Liver (tissue), 8 donors: ENCODE measurements at regions not wholly inside any gene's neighbourhood (a gene's known extent, or its start where the extent isn't known, plus 50 kb on each side); places are given as distances from the start of the nearest gene placed in this dataset.

ENCODE experiments used
- DNase-seq: peaks from one replicate; pipeline ENCODE4 v3.0.0-alpha.2; 2017; ENCODE audit warnings: low spot score
- H3K27ac ChIP-seq, 2 donors: one replicate each; pipeline ENCODE4 v1.7.0; 2013; ENCODE audit warnings: inconsistent platforms in 2 of 2, low read length in 2 of 2, control low read depth in 1 of 2, low read depth in 1 of 2, mild to moderate bottlenecking in 1 of 2
- H3K27me3 ChIP-seq, 4 donors: one replicate each; pipeline versions ENCODE4 v1.6.1 to v1.7.0; 2013; ENCODE audit warnings: low read length in 3 of 4, inconsistent platforms in 1 of 4, mild to moderate bottlenecking in 1 of 4, moderate library complexity in 1 of 4; ENCODE audit not compliant: control insufficient read depth in 4 of 4, insufficient read depth in 4 of 4
- H3K36me3 ChIP-seq, 4 donors: one replicate each; pipeline versions ENCODE4 v1.6.1 to v1.7.0; 2013; ENCODE audit warnings: low read length in 3 of 4, mild to moderate bottlenecking in 3 of 4, low read depth in 1 of 4, moderate library complexity in 1 of 4; ENCODE audit not compliant: control insufficient read depth in 4 of 4, insufficient read depth in 3 of 4
- H3K4me1 ChIP-seq, 4 donors: one replicate each; pipeline versions ENCODE4 v1.6.1 to v1.7.0; 2013; ENCODE audit warnings: low read length in 3 of 4, mild to moderate bottlenecking in 3 of 4, moderate library complexity in 1 of 4; ENCODE audit not compliant: control insufficient read depth in 4 of 4, insufficient read depth in 4 of 4
- H3K4me3 ChIP-seq, 3 donors: one replicate each; pipeline versions ENCODE4 v1.6.1 to v1.7.0; 2013; ENCODE audit warnings: low read length in 3 of 3, control low read depth in 1 of 3, low read depth in 1 of 3, mild to moderate bottlenecking in 1 of 3
- H3K9ac ChIP-seq, 2 donors: one replicate each; pipeline ENCODE4 v1.7.0; 2013; ENCODE audit warnings: low read length in 2 of 2, mild to moderate bottlenecking in 2 of 2, moderate library complexity in 2 of 2, control low read depth in 1 of 2, low read depth in 1 of 2
- H3K9me3 ChIP-seq, 4 donors: one replicate each; pipeline versions ENCODE4 v1.6.1 to v1.7.0; 2013; ENCODE audit warnings: low read length in 3 of 4; ENCODE audit not compliant: control insufficient read depth in 4 of 4
- ATF3 ChIP-seq: IDR thresholded peaks from 2 replicates; pipeline ENCODE4 v1.6.1; 2016; ENCODE audit warnings: antibody characterized with exemption
- EGR1 ChIP-seq, 2 donors: IDR thresholded peaks; 2 replicates each; pipeline ENCODE4 v1.6.1; 2016 to 2018; ENCODE audit warnings: antibody characterized with exemption in 2 of 2, low read depth in 2 of 2
- FOXA1 ChIP-seq: IDR thresholded peaks from 2 replicates; pipeline ENCODE4 v1.6.1; 2016; ENCODE audit warnings: antibody characterized with exemption
- FOXA2 ChIP-seq: IDR thresholded peaks from 2 replicates; pipeline ENCODE4 v1.6.1; 2016; ENCODE audit warnings: antibody characterized with exemption
- GABPA ChIP-seq, 2 donors: IDR thresholded peaks in 1 of 2; conservative IDR thresholded peaks in 1 of 2; 2 replicates each; pipeline ENCODE4 v1.6.1; 2016; ENCODE audit warnings: antibody characterized with exemption in 2 of 2, mild to moderate bottlenecking in 1 of 2, moderate library complexity in 1 of 2
- HNF4A ChIP-seq, 2 donors: conservative IDR thresholded peaks; 2 replicates each; pipeline ENCODE4 v1.6.1; 2016; ENCODE audit warnings: antibody characterized with exemption in 2 of 2, mild to moderate bottlenecking in 2 of 2
- HNF4G ChIP-seq: IDR thresholded peaks from 2 replicates; pipeline ENCODE4 v1.6.1; 2016; ENCODE audit warnings: antibody characterized with exemption
- JUND ChIP-seq, 2 donors: IDR thresholded peaks; 2 replicates each; pipeline ENCODE4 v1.6.1; 2016; ENCODE audit warnings: antibody characterized with exemption in 2 of 2
- MAX ChIP-seq: IDR thresholded peaks from 2 replicates; pipeline ENCODE4 v1.6.1; 2016; ENCODE audit warnings: antibody characterized with exemption
- NR2F2 ChIP-seq: IDR thresholded peaks from 2 replicates; pipeline ENCODE4 v1.6.1; 2016; ENCODE audit warnings: antibody characterized with exemption
- RAD21 ChIP-seq, 2 donors: IDR thresholded peaks; 2 replicates each; pipeline ENCODE4 v1.6.1; 2016; ENCODE audit warnings: antibody characterized with exemption in 2 of 2, mild to moderate bottlenecking in 2 of 2
- REST ChIP-seq: IDR thresholded peaks from 2 replicates; pipeline ENCODE4 v1.6.1; 2016; ENCODE audit warnings: antibody characterized with exemption, mild to moderate bottlenecking
- RXRA ChIP-seq, 2 donors: IDR thresholded peaks; 2 replicates each; pipeline ENCODE4 v1.6.1; 2017 to 2018; ENCODE audit warnings: antibody characterized with exemption in 2 of 2, mild to moderate bottlenecking in 1 of 2
- SP1 ChIP-seq: IDR thresholded peaks from 2 replicates; pipeline ENCODE4 v1.6.1; 2018; ENCODE audit warnings: antibody characterized with exemption, mild to moderate bottlenecking
- TAF1 ChIP-seq: conservative IDR thresholded peaks from 2 replicates; pipeline ENCODE4 v1.6.1; 2016; ENCODE audit warnings: antibody characterized with exemption, mild to moderate bottlenecking
- YY1 ChIP-seq: IDR thresholded peaks from 2 replicates; pipeline ENCODE4 v1.6.1; 2016; ENCODE audit warnings: antibody characterized with exemption, mild to moderate bottlenecking
- WGBS: extraction: QIAGEN DNeasy Blood & Tissue Kit; methylation state at CpG from one replicate; pipeline ENCODE4 v1.1.7; 2013; 5-methylcytosine and 5-hydroxymethylcytosine counted together
- TF ChIP-seq, protein P1 (sequence below): IDR thresholded peaks from 2 replicates; pipeline ENCODE4 v1.6.1; 2016; ENCODE audit warnings: antibody characterized with exemption
- TF ChIP-seq, protein P2 (sequence below): fragments of 150-350 bp; IDR thresholded peaks from 2 replicates; pipeline ENCODE4 v1.5.1; 2017; ENCODE audit warnings: improper control_type of control experiment, low read depth, low read length; ENCODE audit not compliant: missing input control
- donor health status: healthy.
- donor health status: healthy.
- donor health status: healthy.
- donor health status: healthy.
- donor health status: healthy.

- H3K4me1 ChIP-seq: no peaks in the 10 kb centered on the region
- 79% methylated on average over 9 of the region's 9 CpGs for WGBS
- no peaks in the 10 kb centered on the region for H3K27me3 ChIP-seq
- no peak for DNase-seq
- TF ChIP-seq SP1 (no peak), GABPA (IDR thresholded peaks at IDR 0.05 in 1 of 2, conservative IDR thresholded peaks at IDR 0.05 in 1 of 2) (no peak), FOXA2 (no peak), HNF4G (no peak), REST (no peak), TAF1 (no peak), NR2F2 (no peak), RXRA (IDR thresholded peaks at IDR 0.05) (no peak), ATF3 (no peak), YY1 (no peak), RAD21 (IDR thresholded peaks at IDR 0.05) (no peak)
- TF ChIP-seq, protein P1, sequence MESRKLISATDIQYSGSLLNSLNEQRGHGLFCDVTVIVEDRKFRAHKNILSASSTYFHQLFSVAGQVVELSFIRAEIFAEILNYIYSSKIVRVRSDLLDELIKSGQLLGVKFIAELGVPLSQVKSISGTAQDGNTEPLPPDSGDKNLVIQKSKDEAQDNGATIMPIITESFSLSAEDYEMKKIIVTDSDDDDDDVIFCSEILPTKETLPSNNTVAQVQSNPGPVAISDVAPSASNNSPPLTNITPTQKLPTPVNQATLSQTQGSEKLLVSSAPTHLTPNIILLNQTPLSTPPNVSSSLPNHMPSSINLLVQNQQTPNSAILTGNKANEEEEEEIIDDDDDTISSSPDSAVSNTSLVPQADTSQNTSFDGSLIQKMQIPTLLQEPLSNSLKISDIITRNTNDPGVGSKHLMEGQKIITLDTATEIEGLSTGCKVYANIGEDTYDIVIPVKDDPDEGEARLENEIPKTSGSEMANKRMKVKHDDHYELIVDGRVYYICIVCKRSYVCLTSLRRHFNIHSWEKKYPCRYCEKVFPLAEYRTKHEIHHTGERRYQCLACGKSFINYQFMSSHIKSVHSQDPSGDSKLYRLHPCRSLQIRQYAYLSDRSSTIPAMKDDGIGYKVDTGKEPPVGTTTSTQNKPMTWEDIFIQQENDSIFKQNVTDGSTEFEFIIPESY: no peak
- TF ChIP-seq, protein P2, sequence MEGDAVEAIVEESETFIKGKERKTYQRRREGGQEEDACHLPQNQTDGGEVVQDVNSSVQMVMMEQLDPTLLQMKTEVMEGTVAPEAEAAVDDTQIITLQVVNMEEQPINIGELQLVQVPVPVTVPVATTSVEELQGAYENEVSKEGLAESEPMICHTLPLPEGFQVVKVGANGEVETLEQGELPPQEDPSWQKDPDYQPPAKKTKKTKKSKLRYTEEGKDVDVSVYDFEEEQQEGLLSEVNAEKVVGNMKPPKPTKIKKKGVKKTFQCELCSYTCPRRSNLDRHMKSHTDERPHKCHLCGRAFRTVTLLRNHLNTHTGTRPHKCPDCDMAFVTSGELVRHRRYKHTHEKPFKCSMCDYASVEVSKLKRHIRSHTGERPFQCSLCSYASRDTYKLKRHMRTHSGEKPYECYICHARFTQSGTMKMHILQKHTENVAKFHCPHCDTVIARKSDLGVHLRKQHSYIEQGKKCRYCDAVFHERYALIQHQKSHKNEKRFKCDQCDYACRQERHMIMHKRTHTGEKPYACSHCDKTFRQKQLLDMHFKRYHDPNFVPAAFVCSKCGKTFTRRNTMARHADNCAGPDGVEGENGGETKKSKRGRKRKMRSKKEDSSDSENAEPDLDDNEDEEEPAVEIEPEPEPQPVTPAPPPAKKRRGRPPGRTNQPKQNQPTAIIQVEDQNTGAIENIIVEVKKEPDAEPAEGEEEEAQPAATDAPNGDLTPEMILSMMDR: no peak
- H3K36me3 ChIP-seq: no peaks in the 10 kb centered on the region
- H3K4me3 ChIP-seq: no peak overlapping the region
- peaks cover 0 to 4% (median 0%) of the 10 kb centered on the region in 4 donors for H3K9me3 ChIP-seq
- no peak overlapping the region for H3K9ac ChIP-seq
- no peak overlapping the region for H3K27ac ChIP-seq
Observed at GRCh38 chr14:89096946-89097345, 272.5 kb downstream of the TTC8 start.

- no peaks in the 10 kb centered on the region for H3K27me3 ChIP-seq
- H3K4me1 ChIP-seq: no peaks in the 10 kb centered on the region
- 79% methylated on average over 2 of the region's 2 CpGs for WGBS
- no peaks in the 10 kb centered on the region for H3K36me3 ChIP-seq
- no peak overlapping the region for H3K4me3 ChIP-seq
- no peak for TF ChIP-seq HNF4A (conservative IDR thresholded peaks at IDR 0.05)
- TF ChIP-seq FOXA2: no peak
- TF ChIP-seq RAD21 (IDR thresholded peaks at IDR 0.05): no peak
- TF ChIP-seq, protein P1: no peak
- no peak for TF ChIP-seq ATF3
- TF ChIP-seq, protein P2: no peak
- no peak for TF ChIP-seq GABPA (IDR thresholded peaks at IDR 0.05 in 1 of 2, conservative IDR thresholded peaks at IDR 0.05 in 1 of 2)
- TF ChIP-seq YY1: no peak
- no peak for TF ChIP-seq JUND (IDR thresholded peaks at IDR 0.05)
- no peak for TF ChIP-seq FOXA1
- TF ChIP-seq NR2F2: no peak
- TF ChIP-seq RXRA (IDR thresholded peaks at IDR 0.05): no peak
- TF ChIP-seq MAX: no peak
- no peak for TF ChIP-seq SP1
- no peak for TF ChIP-seq TAF1
- no peak for TF ChIP-seq EGR1 (IDR thresholded peaks at IDR 0.05; ENCODE audit: low read depth in 2 of 2)
- peaks cover 0 to 4% (median 0%) of the 10 kb centered on the region in 4 donors for H3K9me3 ChIP-seq
- H3K9ac ChIP-seq: no peak overlapping the region
- DNase-seq: no peak
- H3K27ac ChIP-seq: no peak overlapping the region
Observed at GRCh38 chr14:89098254-89098653, 273.8 kb downstream of the TTC8 start.
